ENCODE measurements at regions not wholly inside any gene's neighbourhood (a gene's known extent, or its start where the extent isn't known, plus 50 kb on each side); places are given as distances from the start of the nearest gene placed in this dataset.
A peak's percentile ranks its signal among the peaks of the same experiment; 100 is the strongest.

- WGBS (ENCODE audit: extremely low coverage, insufficient coverage, insufficient read length): no CpG with 5 or more reads among the region's 6 CpGs
These were observed 220.1 kb downstream of the MEF2C start for GRCh38 chr5:88662846-88663245.

GRCh38 chr5:88661806-88662207, 221.2 kb downstream of the MEF2C start:
- peaks cover 31% of the 10 kb centered on the region for H3K27me3 ChIP-seq (ENCODE audit: insufficient read depth, low read length)
- H3K27ac ChIP-seq (ENCODE audit: low read depth, low read length): no peak overlapping the region
- H3K4ac ChIP-seq (ENCODE audit: low read depth, low read length): no peak overlapping the region
- H4K8ac ChIP-seq (ENCODE audit: low read depth, low read length): no peak overlapping the region
- H3K79me1 ChIP-seq (ENCODE audit: low read length): no peaks in the 10 kb centered on the region
- H2AFZ ChIP-seq (ENCODE audit: insufficient read depth, low read length, poor library complexity): no peak overlapping the region
- WGBS (ENCODE audit: extremely low coverage, insufficient coverage, insufficient read length): no CpG with 5 or more reads among the region's 2 CpGs
- no peak overlapping the region for H2BK12ac ChIP-seq (ENCODE audit: low read length)
- H2BK5ac ChIP-seq (ENCODE audit: low read depth, low read length, poor library complexity): no peak overlapping the region
- no peak overlapping the region for H3K18ac ChIP-seq (ENCODE audit: low read length)
- no peak overlapping the region for H3K9ac ChIP-seq (ENCODE audit: low read length)
- H3K4me1 ChIP-seq (ENCODE audit: control insufficient read depth in 1 of 2, insufficient read depth in 2 of 2, low read length in 2 of 2): peaks cover 2 to 7% of the 10 kb centered on the region in 2 experiments
- no peak overlapping the region for H4K91ac ChIP-seq (ENCODE audit: low read depth, low read length)
- no peaks in the 10 kb centered on the region for H3K36me3 ChIP-seq (ENCODE audit: control insufficient read depth in 1 of 2, insufficient read depth in 2 of 2, low read length in 2 of 2)
- peaks cover 4% of the 10 kb centered on the region for H3K9me3 ChIP-seq (ENCODE audit: insufficient read depth, low read depth, low read length)
- H4K12ac ChIP-seq (ENCODE audit: low read depth, low read length): no peak overlapping the region
- no peak for DNase-seq
- H3K14ac ChIP-seq (ENCODE audit: low read length): no peak overlapping the region
- H3K4me2 ChIP-seq (ENCODE audit: low read length): no peak overlapping the region
- no peak overlapping the region for H2BK120ac ChIP-seq (ENCODE audit: insufficient read depth, low read length, poor library complexity)
- no peak overlapping the region for H3K23ac ChIP-seq (ENCODE audit: low read length)
- no peaks in the 10 kb centered on the region for H3K79me2 ChIP-seq (ENCODE audit: control insufficient read depth, insufficient read depth, low read length, poor library complexity)
- H3K4me3 ChIP-seq (ENCODE audit: low read depth, low read length): no peak overlapping the region
- no peak overlapping the region for H2AK5ac ChIP-seq (ENCODE audit: low read length)

More at GRCh38 chr5:88662846-88663245, 220.1 kb downstream of the MEF2C start:
- H3K14ac ChIP-seq (ENCODE audit: low read length): no peak overlapping the region
- H4K12ac ChIP-seq (ENCODE audit: low read depth, low read length): no peak overlapping the region
- peaks cover 2 to 7% of the 10 kb centered on the region in 2 experiments for H3K4me1 ChIP-seq (ENCODE audit: control insufficient read depth in 1 of 2, insufficient read depth in 2 of 2, low read length in 2 of 2)
- H2BK120ac ChIP-seq (ENCODE audit: insufficient read depth, low read length, poor library complexity): no peak overlapping the region
- DNase-seq: no peak
- no peaks in the 10 kb centered on the region for H3K79me1 ChIP-seq (ENCODE audit: low read length)
- H3K27me3 ChIP-seq (ENCODE audit: insufficient read depth, low read length): peaks cover 42% of the 10 kb centered on the region
- H3K36me3 ChIP-seq (ENCODE audit: control insufficient read depth in 1 of 2, insufficient read depth in 2 of 2, low read length in 2 of 2): no peaks in the 10 kb centered on the region
- no peak overlapping the region for H3K4me2 ChIP-seq (ENCODE audit: low read length)
- H2BK5ac ChIP-seq (ENCODE audit: low read depth, low read length, poor library complexity): no peak overlapping the region
- H3K4ac ChIP-seq (ENCODE audit: low read depth, low read length): no peak overlapping the region
- peaks cover 4% of the 10 kb centered on the region for H3K9me3 ChIP-seq (ENCODE audit: insufficient read depth, low read depth, low read length)
- H4K8ac ChIP-seq (ENCODE audit: low read depth, low read length): no peak overlapping the region
- H3K27ac ChIP-seq (ENCODE audit: low read depth, low read length): no peak overlapping the region
- H2AK5ac ChIP-seq (ENCODE audit: low read length): no peak overlapping the region
- H3K79me2 ChIP-seq (ENCODE audit: control insufficient read depth, insufficient read depth, low read length, poor library complexity): no peaks in the 10 kb centered on the region
- H3K4me3 ChIP-seq (ENCODE audit: low read depth, low read length): no peak overlapping the region
- H2AFZ ChIP-seq (ENCODE audit: insufficient read depth, low read length, poor library complexity): no peak overlapping the region
- no peak overlapping the region for H3K18ac ChIP-seq (ENCODE audit: low read length)
- H3K9ac ChIP-seq (ENCODE audit: low read length): no peak overlapping the region
- no peak overlapping the region for H3K23ac ChIP-seq (ENCODE audit: low read length)
- H4K91ac ChIP-seq (ENCODE audit: low read depth, low read length): no peak overlapping the region
- H2BK12ac ChIP-seq (ENCODE audit: low read length): no peak overlapping the region

- Histone ChIP-seq H3K79me1 (ENCODE audit: low read length) (no peaks in the 10 kb centered on the region), H3K36me3 (ENCODE audit: control insufficient read depth in 1 of 2, insufficient read depth in 2 of 2, low read length in 2 of 2) (no peaks in the 10 kb centered on the region), H3K27ac (ENCODE audit: low read depth, low read length) (no peak overlapping the region), H4K12ac (ENCODE audit: low read depth, low read length) (no peak overlapping the region), H2BK12ac (ENCODE audit: low read length) (no peak overlapping the region), H2AK5ac (ENCODE audit: low read length) (no peak overlapping the region), H3K27me3 (ENCODE audit: insufficient read depth, low read length) (peaks cover 30% of the 10 kb centered on the region), H2AFZ (ENCODE audit: insufficient read depth, low read length, poor library complexity) (no peak overlapping the region), H2BK120ac (ENCODE audit: insufficient read depth, low read length, poor library complexity) (no peak overlapping the region), H2BK5ac (ENCODE audit: low read depth, low read length, poor library complexity) (no peak overlapping the region), H3K4me3 (ENCODE audit: low read depth, low read length) (peak overlapping the region; percentile 63), H3K9me3 (ENCODE audit: insufficient read depth, low read depth, low read length) (peaks cover 4% of the 10 kb centered on the region), H4K91ac (ENCODE audit: low read depth, low read length) (no peak overlapping the region), H4K8ac (ENCODE audit: low read depth, low read length) (no peak overlapping the region), H3K23ac (ENCODE audit: low read length) (no peak overlapping the region), H3K14ac (ENCODE audit: low read length) (no peak overlapping the region), H3K4me2 (ENCODE audit: low read length) (peak overlapping the region; percentile 79), H3K9ac (ENCODE audit: low read length) (no peak overlapping the region), H3K18ac (ENCODE audit: low read length) (no peak overlapping the region), H3K4me1 (ENCODE audit: control insufficient read depth in 1 of 2, insufficient read depth in 2 of 2, low read length in 2 of 2) (peaks cover 2 to 7% of the 10 kb centered on the region in 2 experiments), H3K79me2 (ENCODE audit: control insufficient read depth, insufficient read depth, low read length, poor library complexity) (no peaks in the 10 kb centered on the region), H3K4ac (ENCODE audit: low read depth, low read length) (no peak overlapping the region)
- peak; percentile 50 to 57 for DNase-seq
- WGBS (ENCODE audit: extremely low coverage, insufficient coverage, insufficient read length): 100% methylated on average over 1 of the region's 53 CpGs
These were observed 221.8 kb downstream of the MEF2C start for GRCh38 chr5:88660947-88661805.

GRCh38 chr5:88660264-88660946, 222.6 kb downstream of the MEF2C start:
- DNase-seq: no peak
- peaks cover 4% of the 10 kb centered on the region for H3K9me3 ChIP-seq (ENCODE audit: insufficient read depth, low read depth, low read length)
- H4K8ac ChIP-seq (ENCODE audit: low read depth, low read length): no peak overlapping the region
- H3K36me3 ChIP-seq (ENCODE audit: control insufficient read depth in 1 of 2, insufficient read depth in 2 of 2, low read length in 2 of 2): no peaks in the 10 kb centered on the region
- no peaks in the 10 kb centered on the region for H3K79me1 ChIP-seq (ENCODE audit: low read length)
- peak overlapping the region; percentile 79 for H3K4me2 ChIP-seq (ENCODE audit: low read length)
- no peak overlapping the region for H3K23ac ChIP-seq (ENCODE audit: low read length)
- no peaks in the 10 kb centered on the region for H3K79me2 ChIP-seq (ENCODE audit: control insufficient read depth, insufficient read depth, low read length, poor library complexity)
- H3K4ac ChIP-seq (ENCODE audit: low read depth, low read length): no peak overlapping the region
- H3K14ac ChIP-seq (ENCODE audit: low read length): no peak overlapping the region
- no peak overlapping the region for H3K18ac ChIP-seq (ENCODE audit: low read length)
- H3K27ac ChIP-seq (ENCODE audit: low read depth, low read length): no peak overlapping the region
- H2BK5ac ChIP-seq (ENCODE audit: low read depth, low read length, poor library complexity): no peak overlapping the region
- no peak overlapping the region for H2AK5ac ChIP-seq (ENCODE audit: low read length)
- H2BK12ac ChIP-seq (ENCODE audit: low read length): no peak overlapping the region
- WGBS (ENCODE audit: extremely low coverage, insufficient coverage, insufficient read length): no CpG with 5 or more reads among the region's 41 CpGs
- no peak overlapping the region for H2AFZ ChIP-seq (ENCODE audit: insufficient read depth, low read length, poor library complexity)
- peaks cover 24% of the 10 kb centered on the region for H3K27me3 ChIP-seq (ENCODE audit: insufficient read depth, low read length)
- H4K91ac ChIP-seq (ENCODE audit: low read depth, low read length): no peak overlapping the region
- H4K12ac ChIP-seq (ENCODE audit: low read depth, low read length): no peak overlapping the region
- no peak overlapping the region for H2BK120ac ChIP-seq (ENCODE audit: insufficient read depth, low read length, poor library complexity)
- peak overlapping the region; percentile 63 for H3K4me3 ChIP-seq (ENCODE audit: low read depth, low read length)
- no peak overlapping the region for H3K9ac ChIP-seq (ENCODE audit: low read length)
- H3K4me1 ChIP-seq (ENCODE audit: control insufficient read depth in 1 of 2, insufficient read depth in 2 of 2, low read length in 2 of 2): peaks cover 2 to 7% of the 10 kb centered on the region in 2 experiments

Measured in trophoblast cell (in vitro differentiated cells and primary cell).